Right lobe of liver (tissue), 4 donors: ENCODE measurements at regions not wholly inside any gene's neighbourhood (a gene's known extent, or its start where the extent isn't known, plus 50 kb on each side); places are given as distances from the start of the nearest gene placed in this dataset.

Experiments used
- POLR2A ChIP-seq: fragments of 450-650 bp; IDR thresholded peaks from one replicate; pipeline ENCODE4 v1.6.1; 2017; ENCODE audit warnings: antibody characterized with exemption, mild to moderate bottlenecking
- TF ChIP-seq, protein P1 (sequence below), 4 donors: fragments of 200-600 bp in 3 of 4; fragments of 450-650 bp in 1 of 4; IDR thresholded peaks; one replicate each; pipeline versions ENCODE4 v1.5.1 to v1.8.0; 2016 to 2022; ENCODE audit warnings: antibody characterized with exemption in 4 of 4, mild to moderate bottlenecking in 2 of 4
- donor health status: DM: no; HTN: no; CAD: no.
- donor health status: DM: no; HTN: no; CAD: no.
- donor health status: DM: no; HTN: yes; CAD: no.

DNA sequence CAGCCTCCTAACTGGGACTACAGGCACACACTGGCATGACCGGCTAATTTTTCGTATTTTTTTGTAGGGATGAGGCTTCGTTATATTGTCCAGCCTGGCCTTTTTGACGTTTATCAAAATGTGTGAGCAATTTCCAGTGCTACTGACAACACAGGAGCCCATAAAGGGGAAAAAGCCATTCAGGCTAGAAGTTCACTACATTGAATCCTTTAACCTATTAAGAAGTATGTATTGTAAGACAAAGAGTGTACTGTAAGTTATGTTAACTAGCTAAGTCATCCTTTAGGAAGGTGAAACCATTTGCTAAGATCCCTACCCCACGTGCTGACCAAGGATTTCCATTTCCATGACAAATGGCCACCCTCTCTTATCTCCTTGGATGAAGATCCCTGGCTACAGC lies 156.8 kb downstream of the FOXB1 start:
- TF ChIP-seq, protein P1, sequence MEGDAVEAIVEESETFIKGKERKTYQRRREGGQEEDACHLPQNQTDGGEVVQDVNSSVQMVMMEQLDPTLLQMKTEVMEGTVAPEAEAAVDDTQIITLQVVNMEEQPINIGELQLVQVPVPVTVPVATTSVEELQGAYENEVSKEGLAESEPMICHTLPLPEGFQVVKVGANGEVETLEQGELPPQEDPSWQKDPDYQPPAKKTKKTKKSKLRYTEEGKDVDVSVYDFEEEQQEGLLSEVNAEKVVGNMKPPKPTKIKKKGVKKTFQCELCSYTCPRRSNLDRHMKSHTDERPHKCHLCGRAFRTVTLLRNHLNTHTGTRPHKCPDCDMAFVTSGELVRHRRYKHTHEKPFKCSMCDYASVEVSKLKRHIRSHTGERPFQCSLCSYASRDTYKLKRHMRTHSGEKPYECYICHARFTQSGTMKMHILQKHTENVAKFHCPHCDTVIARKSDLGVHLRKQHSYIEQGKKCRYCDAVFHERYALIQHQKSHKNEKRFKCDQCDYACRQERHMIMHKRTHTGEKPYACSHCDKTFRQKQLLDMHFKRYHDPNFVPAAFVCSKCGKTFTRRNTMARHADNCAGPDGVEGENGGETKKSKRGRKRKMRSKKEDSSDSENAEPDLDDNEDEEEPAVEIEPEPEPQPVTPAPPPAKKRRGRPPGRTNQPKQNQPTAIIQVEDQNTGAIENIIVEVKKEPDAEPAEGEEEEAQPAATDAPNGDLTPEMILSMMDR (IDR thresholded peaks at IDR 0.05), result no peak
- no peak for TF ChIP-seq POLR2A
